A673 (cell line): ENCODE measurements at regions not wholly inside any gene's neighbourhood (a gene's known extent, or its start where the extent isn't known, plus 50 kb on each side); places are given as distances from the start of the nearest gene placed in this dataset.

ENCODE experiments used
- EZH2 ChIP-seq: fragments of 200-600 bp; sonication (generic); IDR thresholded peaks from 2 replicates; pipeline ENCODE4 v1.6.1; 2017; ENCODE audit warnings: borderline replicate concordance, low read depth, mild to moderate bottlenecking, mixed read lengths, antibody characterized with exemption, low read length; ENCODE audit not compliant: poor library complexity, severe bottlenecking
- TF ChIP-seq, protein P1 (sequence below): fragments of 300-800, 200-600 bp; sonication (generic); conservative IDR thresholded peaks from 2 replicates; pipeline ENCODE4 v1.5.1; 2017; ENCODE audit warnings: low read depth, mild to moderate bottlenecking, antibody characterized with exemption, low read length, moderate library complexity, mixed read lengths

DNA sequence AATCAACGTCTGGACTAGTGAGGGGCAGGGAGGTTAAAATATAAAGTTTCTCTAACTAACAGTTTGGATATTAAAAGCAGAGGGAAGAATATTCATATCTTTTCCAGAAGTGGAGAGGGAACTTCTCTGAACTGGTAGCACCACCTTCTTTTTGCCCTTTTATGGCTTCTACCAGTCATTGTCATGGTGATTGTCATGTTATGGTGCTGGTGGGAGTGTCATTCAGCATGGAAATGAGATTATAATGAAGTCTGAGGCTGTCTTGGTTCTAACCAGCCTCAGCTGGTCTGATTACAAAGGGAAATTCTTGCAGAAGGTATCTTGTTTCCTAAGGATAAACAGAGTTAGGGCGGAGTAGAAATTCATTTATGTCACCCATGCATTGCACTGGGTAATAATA lies 523.8 kb downstream of the ZWINT start:
- TF ChIP-seq, protein P1, sequence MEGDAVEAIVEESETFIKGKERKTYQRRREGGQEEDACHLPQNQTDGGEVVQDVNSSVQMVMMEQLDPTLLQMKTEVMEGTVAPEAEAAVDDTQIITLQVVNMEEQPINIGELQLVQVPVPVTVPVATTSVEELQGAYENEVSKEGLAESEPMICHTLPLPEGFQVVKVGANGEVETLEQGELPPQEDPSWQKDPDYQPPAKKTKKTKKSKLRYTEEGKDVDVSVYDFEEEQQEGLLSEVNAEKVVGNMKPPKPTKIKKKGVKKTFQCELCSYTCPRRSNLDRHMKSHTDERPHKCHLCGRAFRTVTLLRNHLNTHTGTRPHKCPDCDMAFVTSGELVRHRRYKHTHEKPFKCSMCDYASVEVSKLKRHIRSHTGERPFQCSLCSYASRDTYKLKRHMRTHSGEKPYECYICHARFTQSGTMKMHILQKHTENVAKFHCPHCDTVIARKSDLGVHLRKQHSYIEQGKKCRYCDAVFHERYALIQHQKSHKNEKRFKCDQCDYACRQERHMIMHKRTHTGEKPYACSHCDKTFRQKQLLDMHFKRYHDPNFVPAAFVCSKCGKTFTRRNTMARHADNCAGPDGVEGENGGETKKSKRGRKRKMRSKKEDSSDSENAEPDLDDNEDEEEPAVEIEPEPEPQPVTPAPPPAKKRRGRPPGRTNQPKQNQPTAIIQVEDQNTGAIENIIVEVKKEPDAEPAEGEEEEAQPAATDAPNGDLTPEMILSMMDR, result no peak
- TF ChIP-seq EZH2, result no peak
